A673 (cell line): ENCODE measurements at regions not wholly inside any gene's neighbourhood (a gene's known extent, or its start where the extent isn't known, plus 50 kb on each side); places are given as distances from the start of the nearest gene placed in this dataset.

ENCODE experiments used
- BruUV-seq: library from RNA; stranded (reverse); fragments of 400-500 nt; replicated peaks from 2 replicates; lab custom pipeline; 2021; lab: Mats Ljungman, UMichigan
- CTCF ChIA-PET: fragments of 300-600 bp; sonication (Branson Sonifier 250); formaldehyde crosslinking; loops from one replicate; lab custom pipeline; 2022; ENCODE audit warnings: antibody characterized with exemption; lab: Charles Lee
- POLR2A ChIA-PET: fragments of 300-600 bp; sonication (Branson Sonifier 250); formaldehyde crosslinking; loops from one replicate; lab custom pipeline; 2022; ENCODE audit warnings: antibody characterized with exemption; ENCODE audit not compliant: low non-redundant PET; lab: Charles Lee
- DNase-seq: peaks from one replicate; pipeline ENCODE4 v3.0.0-alpha.2; 2015; ENCODE audit warnings: low spot score
- H3K27ac ChIP-seq: fragments of 200-600 bp; sonication (generic); 2 replicates; pipeline ENCODE4 v1.5.1; 2016; ENCODE audit warnings: mixed run types, low read depth, mild to moderate bottlenecking, mixed read lengths, antibody characterized with exemption, low read length; ENCODE audit not compliant: poor library complexity, severe bottlenecking
- H3K27me3 ChIP-seq: fragments of 200-600 bp; sonication (generic); replicated peaks from 2 replicates; pipeline ENCODE4 v1.6.1; 2017; ENCODE audit warnings: mixed run types, low read depth, mild to moderate bottlenecking, mixed read lengths, antibody characterized with exemption, low read length; ENCODE audit not compliant: insufficient read depth, poor library complexity
- H3K36me3 ChIP-seq: fragments of 200-600 bp; sonication (generic); 2 replicates; pipeline ENCODE4 v1.6.1; 2016; ENCODE audit warnings: mixed run types, mild to moderate bottlenecking, mixed read lengths, antibody characterized with exemption, low read length; ENCODE audit not compliant: insufficient read depth, poor library complexity, severe bottlenecking
- H3K4me1 ChIP-seq: fragments of 200-600 bp; sonication (generic); 2 replicates; pipeline ENCODE4 v1.6.1; 2017; ENCODE audit warnings: mixed run types, mild to moderate bottlenecking, mixed read lengths, antibody characterized with exemption, low read length; ENCODE audit not compliant: insufficient read depth, poor library complexity, severe bottlenecking
- H3K4me3 ChIP-seq: fragments of 200-600 bp; sonication (generic); 2 replicates; pipeline ENCODE4 v1.5.1; 2016; ENCODE audit warnings: low read depth, mixed run types, mild to moderate bottlenecking, mixed read lengths, low read length; ENCODE audit not compliant: poor library complexity, severe bottlenecking
- H3K9me3 ChIP-seq: fragments of 200-600 bp; sonication (generic); 2 replicates; pipeline ENCODE4 v1.6.1; 2016; ENCODE audit warnings: mixed run types, low read depth, mild to moderate bottlenecking, mixed read lengths, antibody characterized with exemption, low read length; ENCODE audit not compliant: poor library complexity, severe bottlenecking
- CTCF ChIP-seq: fragments of 300-800, 200-600 bp; sonication (generic); conservative IDR thresholded peaks from 2 replicates; pipeline ENCODE4 v1.5.1; 2017; ENCODE audit warnings: low read depth, mild to moderate bottlenecking, antibody characterized with exemption, low read length, moderate library complexity, mixed read lengths
- EZH2 ChIP-seq: fragments of 200-600 bp; sonication (generic); IDR thresholded peaks from 2 replicates; pipeline ENCODE4 v1.6.1; 2017; ENCODE audit warnings: borderline replicate concordance, low read depth, mild to moderate bottlenecking, mixed read lengths, antibody characterized with exemption, low read length; ENCODE audit not compliant: poor library complexity, severe bottlenecking
- intact Hi-C: fragments of 100-400 bp; cut with micrococcal nuclease; formaldehyde crosslinking; loops from one replicate; pipeline ENCODE4 v1.10.0; 2022; ENCODE audit not compliant: unreplicated experiment

GRCh38 chr6:44057931-44058616, 69.2 kb downstream of the MRPL14 start:
- no peak overlapping the region for H3K4me3 ChIP-seq
- H3K4me1 ChIP-seq: peaks cover 39% of the 10 kb centered on the region
- no peaks in the 10 kb centered on the region for H3K9me3 ChIP-seq
- peak overlapping the region; percentile 56 for H3K27ac ChIP-seq
- no peak for DNase-seq
- no peaks in the 10 kb centered on the region for H3K36me3 ChIP-seq
- BruUV-seq: no TSS peak
- intact Hi-C loops: no loop called here
- H3K27me3 ChIP-seq: no peaks in the 10 kb centered on the region
- CTCF ChIA-PET: interaction anchor here (1.2 to 1.4 kb wide), 2 partner anchors 16 to 288 kb away, joined by 4 to 6 read pairs; partner anchors contain the start of gene VEGFA
- TF ChIP-seq CTCF: no peak
- no peak for TF ChIP-seq EZH2
- POLR2A ChIA-PET: no interaction called here

GRCh38 chr6:44057238-44057930, 69.9 kb downstream of the MRPL14 start:
- ChIA-PET CTCF (interaction anchor here (1.2 to 1.4 kb wide), 2 partner anchors 16 to 288 kb away, joined by 4 to 6 read pairs; partner anchors contain the start of gene VEGFA), POLR2A (no interaction called here)
- H3K27ac ChIP-seq: peak overlapping the region; percentile 56
- DNase-seq: no peak
- H3K36me3 ChIP-seq: no peaks in the 10 kb centered on the region
- peaks cover 39% of the 10 kb centered on the region for H3K4me1 ChIP-seq
- no peak overlapping the region for H3K4me3 ChIP-seq
- no peak for TF ChIP-seq EZH2
- no peak for TF ChIP-seq CTCF
- no peaks in the 10 kb centered on the region for H3K9me3 ChIP-seq
- intact Hi-C loops: no loop called here
- H3K27me3 ChIP-seq: no peaks in the 10 kb centered on the region
- TSS peak; percentile 98 for BruUV-seq

GRCh38 chr6:44056392-44057237, 70.6 kb downstream of the MRPL14 start:
- no peaks in the 10 kb centered on the region for H3K9me3 ChIP-seq
- no peak overlapping the region for H3K4me3 ChIP-seq
- peaks cover 39% of the 10 kb centered on the region for H3K4me1 ChIP-seq
- intact Hi-C loops: no loop called here
- no peaks in the 10 kb centered on the region for H3K36me3 ChIP-seq
- peak overlapping the region; percentile 56 for H3K27ac ChIP-seq
- H3K27me3 ChIP-seq: no peaks in the 10 kb centered on the region
- DNase-seq: peak; percentile 91
- POLR2A ChIA-PET: no interaction called here
- CTCF ChIA-PET: interaction anchor here (1.2 to 1.4 kb wide), 2 partner anchors 17 to 287 kb away, joined by 4 to 6 read pairs; partner anchors contain the start of gene VEGFA
- no peak for TF ChIP-seq EZH2
- TF ChIP-seq CTCF: no peak
- TSS peak; percentile 68 for BruUV-seq
